ENCODE measurements at regions not wholly inside any gene's neighbourhood (a gene's known extent, or its start where the extent isn't known, plus 50 kb on each side); places are given as distances from the start of the nearest gene placed in this dataset.
"Not testable (repeated sequence)": the region's sequence is repeated elsewhere in the genome, so short reads cannot be mapped to it uniquely, and the experiment has no call there.

DNA sequence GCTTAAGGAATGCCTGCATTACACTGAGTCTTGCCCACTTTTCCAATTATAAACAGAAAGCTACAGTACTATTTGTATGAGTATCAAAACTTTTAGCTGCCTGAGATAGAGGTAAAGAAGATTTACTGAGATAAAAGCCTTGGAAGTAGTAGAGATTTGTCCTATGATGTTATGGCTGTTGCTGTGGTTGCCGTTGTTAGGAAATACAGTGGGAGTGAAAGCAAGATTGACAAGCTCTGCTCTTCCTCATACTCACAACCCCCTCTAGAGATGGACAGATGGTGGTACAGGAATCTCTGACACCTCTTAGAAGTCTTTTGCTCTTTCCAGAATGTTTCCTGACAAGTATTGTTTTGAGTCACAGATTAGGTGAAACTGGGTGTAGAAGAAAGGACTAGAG, 242.5 kb downstream of the RPIA start:
- Histone ChIP-seq H2AFZ (ENCODE audit: low read length) (no peak overlapping the region), H3K4ac (ENCODE audit: low read depth, low read length) (no peak overlapping the region), H3K9ac (ENCODE audit: extremely low read depth, insufficient read length, low read length) (no peak overlapping the region), H3K27ac (ENCODE audit: insufficient read length, low read depth, low read length) (no peak overlapping the region), H3K9me3 (ENCODE audit: control insufficient read depth, low read depth, low read length) (peaks cover 10% of the 10 kb centered on the region), H3T11ph (ENCODE audit: low read length) (no peak overlapping the region), H3K4me1 (ENCODE audit: insufficient read depth, low read length) (no peaks in the 10 kb centered on the region), H2BK5ac (ENCODE audit: insufficient read length, low read length) (no peak overlapping the region), H4K8ac (replicated peaks; ENCODE audit: insufficient read length, low read depth, low read length) (no peak overlapping the region), H3K4me2 (ENCODE audit: insufficient read depth, insufficient read length, low read length) (no peak overlapping the region), H3K18ac (ENCODE audit: insufficient read length, low read depth, low read length) (no peak overlapping the region), H2BK15ac (ENCODE audit: low read depth, low read length) (no peak overlapping the region), H4K5ac (ENCODE audit: insufficient read length, low read depth, low read length) (no peak overlapping the region), H4K20me1 (ENCODE audit: control insufficient read depth, insufficient read depth, insufficient read length) (no peaks in the 10 kb centered on the region), H3K79me1 (ENCODE audit: insufficient read depth, low read depth, low read length, poor library complexity, severe bottlenecking) (no peaks in the 10 kb centered on the region), H3K56ac (ENCODE audit: insufficient read length, low read depth, low read length) (no peak overlapping the region), H2BK120ac (ENCODE audit: low read depth, low read length, poor library complexity, severe bottlenecking) (no peak overlapping the region), H4K91ac (ENCODE audit: insufficient read length, low read depth, low read length) (no peak overlapping the region), H2BK20ac (ENCODE audit: low read depth, low read length, poor library complexity, severe bottlenecking) (no peak overlapping the region), H3K27me3 (ENCODE audit: insufficient read depth, low read length) (no peaks in the 10 kb centered on the region), H3K23me2 (ENCODE audit: insufficient read length, low read depth, low read length, poor library complexity, severe bottlenecking) (no peaks in the 10 kb centered on the region), H2BK12ac (ENCODE audit: insufficient read length, low read depth, low read length) (no peak overlapping the region), H3K79me2 (ENCODE audit: insufficient read depth, low read length) (no peaks in the 10 kb centered on the region), H2AK5ac (ENCODE audit: insufficient read length, low read length) (no peak overlapping the region), H3K23ac (ENCODE audit: insufficient read length, low read depth, low read length) (no peak overlapping the region), H3K14ac (ENCODE audit: insufficient read depth, low read length) (no peak overlapping the region)
- H3K4me1 Mint-ChIP-seq = no peaks in the 10 kb centered on the region
- peaks cover 4% of the 10 kb centered on the region for H3K27me3 Mint-ChIP-seq (ENCODE audit: low read depth)
- no peak overlapping the region for H3K27ac Mint-ChIP-seq
- no peak for TF ChIP-seq CTCF (conservative IDR thresholded peaks at IDR 0.05)
- H3K4me3 Mint-ChIP-seq = no peak overlapping the region
- no peak for DNase-seq
- H3K36me3 Mint-ChIP-seq (ENCODE audit: insufficient read depth in 1 of 3, low read depth in 3 of 3) = peaks cover 0 to 18% (median 0%) of the 10 kb centered on the region in 3 experiments; a peak in 3 of 7 replicates
- WGBS (ENCODE audit: extremely low coverage, insufficient read length, low lambda C conversion rate) = no CpG with 5 or more reads among the region's 1 CpG
- peaks cover 59 to 87% of the 10 kb centered on the region in 2 experiments for H3K9me3 Mint-ChIP-seq

- H3K79me2 ChIP-seq (ENCODE audit: insufficient read depth, low read length); DNase-seq; H4K91ac ChIP-seq (ENCODE audit: insufficient read length, low read depth, low read length); H4K5ac ChIP-seq (ENCODE audit: insufficient read length, low read depth, low read length); H3K4me1 ChIP-seq (ENCODE audit: insufficient read depth, low read length); H3K9ac ChIP-seq (ENCODE audit: extremely low read depth, insufficient read length, low read length); H3K4me1 Mint-ChIP-seq; H2BK120ac ChIP-seq (ENCODE audit: low read depth, low read length, poor library complexity, severe bottlenecking); H2BK15ac ChIP-seq (ENCODE audit: low read depth, low read length); H3K23ac ChIP-seq (ENCODE audit: insufficient read length, low read depth, low read length); H2BK5ac ChIP-seq (ENCODE audit: insufficient read length, low read length); H3K4me2 ChIP-seq (ENCODE audit: insufficient read depth, insufficient read length, low read length); H3T11ph ChIP-seq (ENCODE audit: low read length); H3K27me3 Mint-ChIP-seq (ENCODE audit: low read depth); H2AFZ ChIP-seq (ENCODE audit: low read length); H3K14ac ChIP-seq (ENCODE audit: insufficient read depth, low read length); H4K20me1 ChIP-seq (ENCODE audit: control insufficient read depth, insufficient read depth, insufficient read length); H3K56ac ChIP-seq (ENCODE audit: insufficient read length, low read depth, low read length); H4K8ac ChIP-seq (replicated peaks; ENCODE audit: insufficient read length, low read depth, low read length); H3K36me3 Mint-ChIP-seq (ENCODE audit: insufficient read depth in 1 of 3, low read depth in 3 of 3); H3K4me3 Mint-ChIP-seq; H3K4ac ChIP-seq (ENCODE audit: low read depth, low read length); H3K27ac Mint-ChIP-seq; H3K27ac ChIP-seq (ENCODE audit: insufficient read length, low read depth, low read length); H2BK20ac ChIP-seq (ENCODE audit: low read depth, low read length, poor library complexity, severe bottlenecking); H3K27me3 ChIP-seq (ENCODE audit: insufficient read depth, low read length); H3K79me1 ChIP-seq (ENCODE audit: insufficient read depth, low read depth, low read length, poor library complexity, severe bottlenecking); H3K23me2 ChIP-seq (ENCODE audit: insufficient read length, low read depth, low read length, poor library complexity, severe bottlenecking); H2BK12ac ChIP-seq (ENCODE audit: insufficient read length, low read depth, low read length); H3K18ac ChIP-seq (ENCODE audit: insufficient read length, low read depth, low read length); H2AK5ac ChIP-seq (ENCODE audit: insufficient read length, low read length): not testable (repeated sequence)
- no CpG with 5 or more reads among the region's 2 CpGs for WGBS (ENCODE audit: extremely low coverage, insufficient read length, low lambda C conversion rate)
- peaks cover 46 to 74% of the 10 kb centered on the region in 2 experiments for H3K9me3 Mint-ChIP-seq
- peaks cover 21% of the 10 kb centered on the region for H3K9me3 ChIP-seq (ENCODE audit: control insufficient read depth, low read depth, low read length)
These were observed 249.7 kb downstream of the RPIA start for GRCh38 chr2:88941178-88941577.
